ENCODE measurements at regions not wholly inside any gene's neighbourhood (a gene's known extent, or its start where the extent isn't known, plus 50 kb on each side); places are given as distances from the start of the nearest gene placed in this dataset.

GRCh38 chr1:112304612-112305011 is 91.4 kb upstream of the CTTNBP2NL start:
- Histone ChIP-seq H3K9ac (ENCODE audit: control insufficient read depth, insufficient read depth, low read length) (no peak overlapping the region), H3K4me1 (ENCODE audit: control insufficient read depth, insufficient read depth, low read length) (no peaks in the 10 kb centered on the region), H4K20me1 (ENCODE audit: control insufficient read depth, insufficient read depth) (no peaks in the 10 kb centered on the region), H3K9me3 (replicated peaks; ENCODE audit: control insufficient read depth, insufficient read depth, low read length) (no peaks in the 10 kb centered on the region), H3K36me3 (ENCODE audit: control insufficient read depth in 2 of 2, insufficient read depth in 2 of 2, low read length in 1 of 2) (no peaks in the 10 kb centered on the region), H3K4me2 (ENCODE audit: control insufficient read depth, insufficient read depth) (no peak overlapping the region), H2AFZ (ENCODE audit: control insufficient read depth, low read depth, low read length) (no peak overlapping the region), H3K27ac (ENCODE audit: control insufficient read depth, insufficient read depth) (no peak overlapping the region), H3K27me3 (replicated peaks in 1 of 2; ENCODE audit: control insufficient read depth in 2 of 2, insufficient read depth in 2 of 2, low read length in 1 of 2) (no peaks in the 10 kb centered on the region; a peak in 1 of 4 replicates), H3K4me3 (no peak overlapping the region), H3K79me2 (ENCODE audit: control insufficient read depth, insufficient read depth, low read length) (no peaks in the 10 kb centered on the region)
- intact Hi-C loops (cut with micrococcal nuclease; ENCODE audit: unreplicated experiment), result loop anchor here (10.0 kb wide), 1 partner anchor 280 kb away; no protein-coding TSS in a partner anchor
- DNase-seq (ENCODE audit: low read depth, low spot score), result no peak
- ChIA-PET CTCF (interaction anchor here (0.6 to 1.8 kb wide), 4 partner anchors 32 to 1274 kb away, joined by 3 to 5 read pairs (median 4); no protein-coding TSS in a partner anchor), SMC1A (ENCODE audit: uncharacterized antibody, unreplicated experiment) (no interaction called here), RAD21 (ENCODE audit: unreplicated experiment) (no interaction called here), POLR2A (no interaction called here)
- in situ Hi-C loops (cut with MboI), result no loop called here
- no TSS peak for BruUV-seq (replicated peaks)
- TF ChIP-seq PKNOX1 (IDR thresholded peaks at IDR 0.05) (peak; percentile 76), NRF1 (conservative IDR thresholded peaks at IDR 0.05; ENCODE audit: low read depth, low read length) (no peak), LARP7 (IDR thresholded peaks at IDR 0.05) (no peak), MEF2B (IDR thresholded peaks at IDR 0.05; ENCODE audit: partially characterized antibody, poor library complexity, severe bottlenecking) (no peak), E2F8 (IDR thresholded peaks at IDR 0.05; ENCODE audit: low read depth, partially characterized antibody) (no peak)
- WGBS (ENCODE audit: insufficient coverage, insufficient replicate concordance, low lambda C conversion rate, missing lambda C conversion rate), result 28% methylated on average over 3 of the region's 3 CpGs
- ATAC-seq, result no peak
- no peak for FAIRE-seq

Data from GM12878 (cell line).